IMR-90 (cell line): ENCODE measurements at regions not wholly inside any gene's neighbourhood (a gene's known extent, or its start where the extent isn't known, plus 50 kb on each side); places are given as distances from the start of the nearest gene placed in this dataset.

ENCODE experiments used
- ATAC-seq: fragments of 200-7000 bp; cut with Tn5 transposase; 2 replicates; pipeline ENCODE4 v1.9.1; 2020; ENCODE audit warnings: low read depth, mild to moderate bottlenecking, moderate library complexity
- BruUV-seq: library from RNA; stranded (reverse); fragments of 400-500 nt; replicated peaks from 2 replicates; lab custom pipeline; 2021; lab: Mats Ljungman, UMichigan
- CTCF ChIA-PET: fragments of 300-600 bp; formaldehyde crosslinking; extraction: SDS; loops from one replicate; lab custom pipeline; 2021; ENCODE audit warnings: antibody characterized with exemption; lab: Yijun Ruan, JAX
- POLR2A ChIA-PET: fragments of 300-600 bp; sonication (Branson Sonifier 250); formaldehyde crosslinking; loops from one replicate; lab custom pipeline; 2022; ENCODE audit warnings: antibody characterized with exemption; ENCODE audit not compliant: unreplicated experiment; lab: Charles Lee
- DNase-seq: peaks from one replicate; pipeline ENCODE4 v3.0.0; 2013
- H2AFZ ChIP-seq: replicated peaks from 2 replicates; pipeline ENCODE3; 2013; ENCODE audit warnings: low read length, mild to moderate bottlenecking; ENCODE audit not compliant: poor library complexity
- H2AK5ac ChIP-seq: 2 replicates; pipeline ENCODE4 v1.6.1; 2013; ENCODE audit warnings: low read depth, low read length, inconsistent platforms
- H2AK9ac ChIP-seq: replicated peaks from 2 replicates; pipeline ENCODE3; 2013; ENCODE audit warnings: mild to moderate bottlenecking, low read depth, low read length, moderate library complexity; ENCODE audit not compliant: poor library complexity
- H2BK120ac ChIP-seq: 2 replicates; pipeline ENCODE4 v1.6.1; 2013; ENCODE audit warnings: low read depth, low read length, inconsistent platforms
- H2BK15ac ChIP-seq: 3 replicates; pipeline ENCODE4 v1.6.1; 2013; ENCODE audit warnings: low read depth, low read length, inconsistent platforms
- H2BK20ac ChIP-seq: 2 replicates; pipeline ENCODE4 v1.6.1; 2013; ENCODE audit warnings: low read depth, mild to moderate bottlenecking, inconsistent platforms, low read length, moderate library complexity
- H2BK5ac ChIP-seq: 2 replicates; pipeline ENCODE4 v1.6.1; 2013; ENCODE audit warnings: mild to moderate bottlenecking, low read depth, low read length, inconsistent platforms; ENCODE audit not compliant: poor library complexity, severe bottlenecking
- H3K14ac ChIP-seq: replicated peaks from 2 replicates; pipeline ENCODE4 v1.6.1; 2013; ENCODE audit warnings: low read depth, low read length, inconsistent platforms
- H3K18ac ChIP-seq: 2 replicates; pipeline ENCODE4 v1.6.1; 2013; ENCODE audit warnings: low read depth, low read length, control low read depth
- H3K23ac ChIP-seq: 2 replicates; pipeline ENCODE4 v1.6.1; 2013; ENCODE audit warnings: low read depth, low read length, inconsistent platforms
- H3K27ac ChIP-seq: 2 replicates; pipeline ENCODE4 v1.5.1; 2013; ENCODE audit warnings: mild to moderate bottlenecking, control low read depth, low read length; ENCODE audit not compliant: insufficient read depth
- H3K27me3 ChIP-seq: 2 replicates; pipeline ENCODE4 v1.6.1; 2013; ENCODE audit warnings: low read length; ENCODE audit not compliant: control insufficient read depth, insufficient read depth
- H3K36me3 ChIP-seq: 2 replicates; pipeline ENCODE4 v1.6.1; 2013; ENCODE audit warnings: low read length, mixed read lengths; ENCODE audit not compliant: control insufficient read depth, insufficient read depth
- H3K4ac ChIP-seq: 2 replicates; pipeline ENCODE4 v1.6.1; 2013; ENCODE audit warnings: low read depth, low read length, inconsistent platforms
- H3K4me1 ChIP-seq: 2 replicates; pipeline ENCODE4 v1.6.1; 2013; ENCODE audit warnings: low read length, mixed read lengths; ENCODE audit not compliant: control insufficient read depth, insufficient read depth
- H3K4me2 ChIP-seq: 2 replicates; pipeline ENCODE4 v1.6.1; 2013; ENCODE audit warnings: low read depth, mild to moderate bottlenecking, control low read depth, low read length, moderate library complexity
- H3K4me3 ChIP-seq: 2 replicates; pipeline ENCODE4 v1.5.1; 2013; ENCODE audit warnings: low read depth, mild to moderate bottlenecking, control low read depth, low read length, moderate library complexity; ENCODE audit not compliant: insufficient read depth
- H3K56ac ChIP-seq: 2 replicates; pipeline ENCODE4 v1.6.1; 2013; ENCODE audit warnings: low read length, inconsistent platforms; ENCODE audit not compliant: insufficient read depth; ENCODE audit errors: extremely low read depth
- H3K79me1 ChIP-seq, 2 experiments: 2 replicates each; pipeline ENCODE4 v1.6.1; 2013; ENCODE audit warnings: low read length in 2 of 2, inconsistent platforms in 1 of 2, low read depth in 1 of 2
- H3K9ac ChIP-seq: 2 replicates; pipeline ENCODE4 v1.6.1; 2013; ENCODE audit warnings: low read depth, low read length, control low read depth
- H3K9me1 ChIP-seq: 2 replicates; pipeline ENCODE4 v1.6.1; 2013; ENCODE audit warnings: low read length, inconsistent platforms; ENCODE audit not compliant: insufficient read depth
- H3K9me3 ChIP-seq: 2 replicates; pipeline ENCODE4 v1.6.1; 2013; ENCODE audit warnings: low read length; ENCODE audit not compliant: control insufficient read depth, insufficient read depth
- H4K20me1 ChIP-seq: 2 replicates; pipeline ENCODE4 v1.6.1; 2013; ENCODE audit warnings: low read length, inconsistent platforms; ENCODE audit not compliant: insufficient read depth
- H4K5ac ChIP-seq: 2 replicates; pipeline ENCODE4 v1.6.1; 2013; ENCODE audit warnings: mild to moderate bottlenecking, low read depth, low read length, control low read depth
- H4K8ac ChIP-seq, 2 experiments: 2 replicates each; pipeline ENCODE4 v1.6.1; 2013; ENCODE audit warnings: low read depth in 2 of 2, low read length in 2 of 2, control low read depth in 1 of 2, inconsistent platforms in 1 of 2
- H4K91ac ChIP-seq: 2 replicates; pipeline ENCODE4 v1.6.1; 2013; ENCODE audit warnings: low read depth, low read length, inconsistent platforms; ENCODE audit not compliant: insufficient read depth
- MAFK ChIP-seq: IDR thresholded peaks from 2 replicates; pipeline ENCODE4 v1.6.1; 2012; ENCODE audit warnings: low read depth, low read length, improper control_type of control experiment
- WGBS, 2 experiments: methylation state at CpG; one replicate each; pipeline versions ENCODE4 v1.1.5 to v1.1.7; 2013; ENCODE audit warnings: missing lambda C conversion rate in 2 of 2; ENCODE audit not compliant: insufficient read length in 1 of 2; ENCODE audit errors: extremely low coverage in 2 of 2; 5-methylcytosine and 5-hydroxymethylcytosine counted together
- dilution Hi-C: fragments of 300-500 bp; cut with HindIII; formaldehyde crosslinking; loops from one replicate; pipeline ENCODE4 v1.14.3; 2018; ENCODE audit warnings: low sequenced_read_pairs; ENCODE audit not compliant: unreplicated experiment
- in situ Hi-C: fragments of 300-500 bp; cut with MboI; formaldehyde crosslinking; loops from 3 replicates; pipeline ENCODE4 v1.14.3; 2019; ENCODE audit warnings: low sequenced_read_pairs, inconsistent platforms, mixed read lengths
- intact Hi-C: fragments of 100-400 bp; cut with micrococcal nuclease; formaldehyde crosslinking; loops from 2 replicates; pipeline ENCODE4 v1.10.0; 2022
- TF ChIP-seq, protein P1 (sequence below): fragments of 150-350 bp; IDR thresholded peaks from 2 replicates; pipeline ENCODE4 v1.6.1; 2016; ENCODE audit warnings: low read depth, mild to moderate bottlenecking, low read length, moderate library complexity, borderline replicate concordance

DNA sequence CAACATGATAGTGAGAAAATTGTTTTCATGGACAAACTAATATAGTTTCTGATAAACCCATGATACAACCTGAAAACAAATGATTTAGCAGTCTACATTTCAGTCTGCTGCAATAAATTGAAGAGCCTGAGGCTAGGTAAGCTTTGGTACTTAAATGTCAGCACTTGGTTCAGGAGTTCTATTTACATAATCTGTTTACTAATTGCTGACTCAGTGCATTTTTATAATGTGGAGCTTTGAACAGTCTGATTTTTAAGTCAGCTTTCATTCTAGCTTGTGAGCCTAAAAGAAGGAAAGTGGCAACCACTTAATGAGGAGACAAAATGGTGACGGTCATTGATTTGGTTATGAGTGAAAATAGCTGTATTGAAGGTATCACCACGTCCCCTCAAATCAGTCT, 488.6 kb downstream of the CPS1 start:
- Histone ChIP-seq H3K18ac (no peak overlapping the region), H3K9me1 (no peaks in the 10 kb centered on the region), H3K79me1 (no peaks in the 10 kb centered on the region), H2BK120ac (no peak overlapping the region), H3K4me1 (no peaks in the 10 kb centered on the region), H4K8ac (no peak overlapping the region), H2AFZ (no peak overlapping the region), H2AK5ac (no peak overlapping the region), H3K9me3 (no peaks in the 10 kb centered on the region), H3K4me3 (no peak overlapping the region), H3K27me3 (no peaks in the 10 kb centered on the region), H2BK5ac (no peak overlapping the region), H4K91ac (no peak overlapping the region), H3K36me3 (no peaks in the 10 kb centered on the region), H2BK20ac (no peak overlapping the region), H3K9ac (no peak overlapping the region), H3K56ac (no peak overlapping the region), H3K27ac (no peak overlapping the region), H3K4me2 (no peak overlapping the region), H3K14ac (no peak overlapping the region), H2AK9ac (no peak overlapping the region), H3K4ac (no peak overlapping the region), H4K20me1 (no peaks in the 10 kb centered on the region), H4K5ac (no peak overlapping the region), H3K23ac (no peak overlapping the region), H2BK15ac (no peak overlapping the region)
- BruUV-seq = no TSS peak
- dilution Hi-C loops = no loop called here
- in situ Hi-C loops = no loop called here
- ATAC-seq (no peak), DNase-seq (no peak)
- WGBS, 2 experiments = no CpG with 5 or more reads among the region's 2 CpGs
- CTCF ChIA-PET = no interaction called here
- peak; percentile 93 for TF ChIP-seq MAFK
- TF ChIP-seq, protein P1, sequence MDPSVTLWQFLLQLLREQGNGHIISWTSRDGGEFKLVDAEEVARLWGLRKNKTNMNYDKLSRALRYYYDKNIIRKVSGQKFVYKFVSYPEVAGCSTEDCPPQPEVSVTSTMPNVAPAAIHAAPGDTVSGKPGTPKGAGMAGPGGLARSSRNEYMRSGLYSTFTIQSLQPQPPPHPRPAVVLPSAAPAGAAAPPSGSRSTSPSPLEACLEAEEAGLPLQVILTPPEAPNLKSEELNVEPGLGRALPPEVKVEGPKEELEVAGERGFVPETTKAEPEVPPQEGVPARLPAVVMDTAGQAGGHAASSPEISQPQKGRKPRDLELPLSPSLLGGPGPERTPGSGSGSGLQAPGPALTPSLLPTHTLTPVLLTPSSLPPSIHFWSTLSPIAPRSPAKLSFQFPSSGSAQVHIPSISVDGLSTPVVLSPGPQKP = no peak
- POLR2A ChIA-PET = no interaction called here
- intact Hi-C loops = no loop called here
